CD8-positive, alpha-beta memory T cell (primary cell): ENCODE measurements at regions not wholly inside any gene's neighbourhood (a gene's known extent, or its start where the extent isn't known, plus 50 kb on each side); places are given as distances from the start of the nearest gene placed in this dataset.

Experiments used
- CTCF ChIA-PET: fragments of 350-600 bp; sonication (Branson Sonifier 250); formaldehyde crosslinking; loops from one replicate; lab custom pipeline; 2021; ENCODE audit warnings: antibody characterized with exemption; lab: Charles Lee
- POLR2A ChIA-PET: fragments of 350-600 bp; sonication (Branson Sonifier 250); formaldehyde crosslinking; loops from one replicate; lab custom pipeline; 2021; ENCODE audit warnings: antibody characterized with exemption; lab: Charles Lee
- DNase-seq, 5 donors: peaks; one replicate each; pipeline versions ENCODE4 v3.0.0 to v3.0.0-alpha.2; 2020 to 2022; ENCODE audit warnings: mixed read lengths in 1 of 5
- H3K27ac ChIP-seq: one replicate; pipeline ENCODE4 v1.7.0; 2013; ENCODE audit warnings: low read depth, mild to moderate bottlenecking, low read length, moderate library complexity
- H3K27me3 ChIP-seq: 2 replicates; pipeline ENCODE4 v1.7.0; 2013; ENCODE audit warnings: low read length, mild to moderate bottlenecking; ENCODE audit not compliant: insufficient read depth, poor library complexity, severe bottlenecking
- H3K36me3 ChIP-seq: 2 replicates; pipeline ENCODE4 v1.7.0; 2013; ENCODE audit warnings: mild to moderate bottlenecking, low read length, moderate library complexity; ENCODE audit not compliant: insufficient read depth
- H3K4me1 ChIP-seq: 2 replicates; pipeline ENCODE4 v1.7.0; 2013; ENCODE audit warnings: mild to moderate bottlenecking, low read length, moderate library complexity; ENCODE audit not compliant: insufficient read depth
- H3K4me3 ChIP-seq: 2 replicates; pipeline ENCODE4 v1.7.0; 2013; ENCODE audit warnings: mild to moderate bottlenecking, low read length
- H3K9me3 ChIP-seq: 2 replicates; pipeline ENCODE4 v1.7.0; 2013; ENCODE audit warnings: mild to moderate bottlenecking, low read length
- H3K27ac Mint-ChIP-seq, 8 donors: one replicate each; pipeline ENCODE4 v1.8.0; 2020 to 2021; ENCODE audit warnings: mixed read lengths in 8 of 8, mild to moderate bottlenecking in 6 of 8, inconsistent platforms in 3 of 8, moderate library complexity in 3 of 8
- H3K27me3 Mint-ChIP-seq, 2 donors: one replicate each; pipeline ENCODE4 v1.8.0; 2020 to 2021; ENCODE audit warnings: mixed read lengths in 2 of 2, mild to moderate bottlenecking in 1 of 2, moderate library complexity in 1 of 2
- H3K36me3 Mint-ChIP-seq, 3 donors: one replicate each; pipeline ENCODE4 v1.8.0; 2020 to 2021; ENCODE audit warnings: mixed read lengths in 3 of 3, inconsistent platforms in 1 of 3, mild to moderate bottlenecking in 1 of 3
- H3K4me1 Mint-ChIP-seq, 3 donors: one replicate each; pipeline ENCODE4 v1.8.0; 2020 to 2021; ENCODE audit warnings: mixed read lengths in 3 of 3, inconsistent platforms in 1 of 3, mild to moderate bottlenecking in 1 of 3
- H3K4me3 Mint-ChIP-seq, 7 donors: one replicate each; pipeline ENCODE4 v1.8.0; 2020 to 2021; ENCODE audit warnings: mixed read lengths in 7 of 7, mild to moderate bottlenecking in 6 of 7, moderate library complexity in 4 of 7, inconsistent platforms in 2 of 7
- H3K9me3 Mint-ChIP-seq, 5 donors: one replicate each; pipeline ENCODE4 v1.8.0; 2020 to 2022; ENCODE audit warnings: mixed read lengths in 5 of 5, mild to moderate bottlenecking in 3 of 5, moderate library complexity in 2 of 5, inconsistent platforms in 1 of 5

- ChIA-PET POLR2A (no interaction called here), CTCF (no interaction called here)
- no peak overlapping the region for H3K27ac Mint-ChIP-seq
- Histone ChIP-seq H3K27me3 (no peaks in the 10 kb centered on the region), H3K36me3 (no peaks in the 10 kb centered on the region), H3K9me3 (no peaks in the 10 kb centered on the region), H3K27ac (no peak overlapping the region), H3K4me1 (no peaks in the 10 kb centered on the region), H3K4me3 (no peak overlapping the region)
- no peaks in the 10 kb centered on the region for H3K4me1 Mint-ChIP-seq
- no peaks in the 10 kb centered on the region for H3K36me3 Mint-ChIP-seq
- no peak overlapping the region for H3K4me3 Mint-ChIP-seq
- peaks cover 4 to 14% (median 7%) of the 10 kb centered on the region in 5 donors for H3K9me3 Mint-ChIP-seq
- H3K27me3 Mint-ChIP-seq: no peaks in the 10 kb centered on the region
- no peak for DNase-seq
Measured at GRCh38 chr5:153233933-153234332, 256.5 kb upstream of the GRIA1 start.

- no peak for DNase-seq
- Histone ChIP-seq H3K36me3 (no peaks in the 10 kb centered on the region), H3K4me1 (no peaks in the 10 kb centered on the region), H3K27ac (no peak overlapping the region), H3K4me3 (no peak overlapping the region), H3K9me3 (no peaks in the 10 kb centered on the region), H3K27me3 (no peaks in the 10 kb centered on the region)
- H3K4me1 Mint-ChIP-seq: no peaks in the 10 kb centered on the region
- no peaks in the 10 kb centered on the region for H3K27me3 Mint-ChIP-seq
- H3K27ac Mint-ChIP-seq: no peak overlapping the region
- ChIA-PET CTCF (no interaction called here), POLR2A (no interaction called here)
- peaks cover 2 to 14% (median 5%) of the 10 kb centered on the region in 5 donors for H3K9me3 Mint-ChIP-seq
- H3K4me3 Mint-ChIP-seq: no peak overlapping the region
- H3K36me3 Mint-ChIP-seq: no peaks in the 10 kb centered on the region
Measured at GRCh38 chr5:153236319-153236718, 254.2 kb upstream of the GRIA1 start.

- CTCF ChIA-PET: no interaction called here
- no peaks in the 10 kb centered on the region for H3K4me1 Mint-ChIP-seq
Measured at GRCh38 chr5:153237671-153238332, 252.7 kb upstream of the GRIA1 start.

GRCh38 chr5:153257381-153257780 lies 233.1 kb upstream of the GRIA1 start:
- Mint-ChIP-seq H3K27me3 (no peaks in the 10 kb centered on the region), H3K4me3 (no peak overlapping the region), H3K27ac (no peak overlapping the region), H3K9me3 (peaks cover 0 to 15% (median 2%) of the 10 kb centered on the region in 5 donors), H3K4me1 (no peaks in the 10 kb centered on the region), H3K36me3 (peaks cover 0 to 2% (median 0%) of the 10 kb centered on the region in 3 donors)
- Histone ChIP-seq H3K4me1 (no peaks in the 10 kb centered on the region), H3K4me3 (no peak overlapping the region), H3K27ac (no peak overlapping the region), H3K9me3 (no peaks in the 10 kb centered on the region), H3K36me3 (no peaks in the 10 kb centered on the region), H3K27me3 (no peaks in the 10 kb centered on the region)
- ChIA-PET CTCF (no interaction called here), POLR2A (no interaction called here)
- no peak for DNase-seq

More at GRCh38 chr5:153237671-153238332, 252.7 kb upstream of the GRIA1 start:
- Histone ChIP-seq H3K9me3 (no peaks in the 10 kb centered on the region), H3K4me1 (no peaks in the 10 kb centered on the region), H3K27ac (no peak overlapping the region), H3K36me3 (no peaks in the 10 kb centered on the region), H3K4me3 (no peak overlapping the region), H3K27me3 (no peaks in the 10 kb centered on the region)
- POLR2A ChIA-PET: no interaction called here
- no peak overlapping the region for H3K27ac Mint-ChIP-seq
- H3K36me3 Mint-ChIP-seq: no peaks in the 10 kb centered on the region
- no peak overlapping the region for H3K4me3 Mint-ChIP-seq
- DNase-seq: no peak
- peaks cover 2 to 7% (median 5%) of the 10 kb centered on the region in 5 donors for H3K9me3 Mint-ChIP-seq
- no peaks in the 10 kb centered on the region for H3K27me3 Mint-ChIP-seq

DNA sequence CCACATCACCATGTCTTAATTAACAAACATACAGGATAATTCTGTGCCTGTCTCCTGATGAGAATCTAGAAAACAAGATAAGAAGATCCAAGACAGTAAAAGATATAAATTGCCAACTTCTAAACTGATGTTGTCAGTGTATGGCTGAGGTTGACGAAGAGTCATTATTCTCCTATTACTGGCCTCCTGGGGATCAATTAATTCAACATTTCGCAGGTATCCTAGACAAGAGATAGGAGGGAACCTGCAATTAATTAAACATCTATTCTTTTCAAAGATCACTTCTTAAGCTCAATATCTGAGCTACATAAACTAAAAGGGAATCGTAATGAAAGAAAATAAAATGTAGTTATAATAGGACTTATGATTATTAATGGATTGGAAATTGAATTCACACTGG lies 232.0 kb upstream of the GRIA1 start:
- Histone ChIP-seq H3K36me3 (no peaks in the 10 kb centered on the region), H3K9me3 (no peaks in the 10 kb centered on the region), H3K4me3 (no peak overlapping the region), H3K27ac (no peak overlapping the region), H3K27me3 (no peaks in the 10 kb centered on the region), H3K4me1 (no peaks in the 10 kb centered on the region)
- POLR2A ChIA-PET: no interaction called here
- H3K4me3 Mint-ChIP-seq: no peak overlapping the region
- no peaks in the 10 kb centered on the region for H3K4me1 Mint-ChIP-seq
- no peaks in the 10 kb centered on the region for H3K27me3 Mint-ChIP-seq
- H3K36me3 Mint-ChIP-seq: no peaks in the 10 kb centered on the region
- peaks cover 0 to 9% (median 2%) of the 10 kb centered on the region in 5 donors for H3K9me3 Mint-ChIP-seq
- DNase-seq: no peak
- H3K27ac Mint-ChIP-seq: no peak overlapping the region
- CTCF ChIA-PET: no interaction called here

DNA sequence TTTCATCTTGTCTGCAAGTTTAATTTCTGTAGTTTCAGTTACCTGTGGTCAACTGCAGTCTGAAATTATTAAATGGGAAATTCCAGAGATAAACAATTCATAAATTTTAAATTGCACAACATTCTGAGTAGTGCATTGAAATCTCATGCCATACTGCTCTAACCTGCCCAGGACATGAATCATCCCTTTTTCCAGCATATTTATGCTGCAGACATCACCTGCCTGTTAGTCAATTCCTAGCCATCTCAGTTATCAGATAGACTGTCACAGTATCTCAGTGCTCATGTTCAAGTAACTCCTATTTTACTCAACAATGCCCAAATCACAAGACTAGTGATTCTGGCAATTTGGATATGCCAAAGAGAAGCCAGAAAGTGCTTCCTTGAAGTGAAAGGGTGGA lies 223.0 kb upstream of the GRIA1 start:
- CTCF ChIA-PET: no interaction called here
- Histone ChIP-seq H3K4me3 (no peak overlapping the region), H3K27me3 (no peaks in the 10 kb centered on the region), H3K27ac (no peak overlapping the region), H3K9me3 (no peaks in the 10 kb centered on the region), H3K36me3 (no peaks in the 10 kb centered on the region), H3K4me1 (no peaks in the 10 kb centered on the region)
- no peak overlapping the region for H3K27ac Mint-ChIP-seq
- peaks cover 1 to 21% (median 4%) of the 10 kb centered on the region in 5 donors for H3K9me3 Mint-ChIP-seq
- H3K4me3 Mint-ChIP-seq: no peak overlapping the region
- POLR2A ChIA-PET: no interaction called here
- H3K36me3 Mint-ChIP-seq: no peaks in the 10 kb centered on the region
- DNase-seq: no peak
- H3K27me3 Mint-ChIP-seq: no peaks in the 10 kb centered on the region
- H3K4me1 Mint-ChIP-seq: no peaks in the 10 kb centered on the region

- POLR2A ChIA-PET: no interaction called here
Measured at GRCh38 chr5:153275695-153276094, 214.8 kb upstream of the GRIA1 start.

DNA sequence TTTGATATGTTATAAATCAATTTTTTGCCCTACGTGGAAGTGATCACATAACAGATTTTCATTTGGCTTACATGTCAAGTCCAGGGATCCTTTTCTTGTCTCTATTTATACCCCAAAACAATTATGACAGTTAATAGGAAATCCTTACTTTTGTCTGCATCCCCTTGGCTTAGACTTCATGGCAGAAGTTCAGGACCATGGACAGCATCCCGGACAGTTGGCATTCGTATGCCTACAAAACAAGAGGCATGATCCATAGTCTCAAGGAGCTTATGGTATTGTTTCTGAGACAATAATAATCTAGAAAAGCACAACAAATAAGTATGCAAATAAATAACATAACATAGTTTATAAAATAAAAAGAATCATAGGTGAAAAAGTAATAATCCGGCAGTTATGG lies 214.3 kb upstream of the GRIA1 start:
- ChIA-PET CTCF (no interaction called here), POLR2A (no interaction called here)
- DNase-seq: no peak
- Mint-ChIP-seq H3K27ac (no peak overlapping the region), H3K4me3 (no peak overlapping the region), H3K36me3 (no peaks in the 10 kb centered on the region), H3K4me1 (no peaks in the 10 kb centered on the region), H3K9me3 (peaks cover 0 to 17% (median 5%) of the 10 kb centered on the region in 5 donors), H3K27me3 (no peaks in the 10 kb centered on the region)
- H3K4me3 ChIP-seq: no peak overlapping the region
- no peak overlapping the region for H3K27ac ChIP-seq
- no peaks in the 10 kb centered on the region for H3K36me3 ChIP-seq
- H3K27me3 ChIP-seq: no peaks in the 10 kb centered on the region
- no peaks in the 10 kb centered on the region for H3K9me3 ChIP-seq
- no peaks in the 10 kb centered on the region for H3K4me1 ChIP-seq

More at GRCh38 chr5:153275695-153276094, 214.8 kb upstream of the GRIA1 start:
- H3K36me3 ChIP-seq: no peaks in the 10 kb centered on the region
- Mint-ChIP-seq H3K9me3 (peaks cover 0 to 17% (median 5%) of the 10 kb centered on the region in 5 donors), H3K4me1 (no peaks in the 10 kb centered on the region), H3K4me3 (no peak overlapping the region), H3K27ac (no peak overlapping the region), H3K27me3 (no peaks in the 10 kb centered on the region), H3K36me3 (no peaks in the 10 kb centered on the region)
- no peak overlapping the region for H3K27ac ChIP-seq
- DNase-seq: no peak
- no peak overlapping the region for H3K4me3 ChIP-seq
- no peaks in the 10 kb centered on the region for H3K9me3 ChIP-seq
- CTCF ChIA-PET: no interaction called here
- no peaks in the 10 kb centered on the region for H3K27me3 ChIP-seq
- H3K4me1 ChIP-seq: no peaks in the 10 kb centered on the region
